HFFc6 (cell line): ENCODE measurements at regions not wholly inside any gene's neighbourhood (a gene's known extent, or its start where the extent isn't known, plus 50 kb on each side); places are given as distances from the start of the nearest gene placed in this dataset.

Experiments
- DNase-seq: peaks from one replicate; pipeline ENCODE4 v3.0.0-alpha.2; 2018
- H3K27ac Mint-ChIP-seq: 2 replicates; pipeline ENCODE4 v1.8.0; 2020; ENCODE audit warnings: mild to moderate bottlenecking, mixed read lengths
- H3K27me3 Mint-ChIP-seq: 2 replicates; pipeline ENCODE4 v1.8.0; 2021; ENCODE audit warnings: mild to moderate bottlenecking, moderate library complexity, mixed read lengths; ENCODE audit not compliant: insufficient read depth
- H3K36me3 Mint-ChIP-seq: 2 replicates; pipeline ENCODE4 v1.8.0; 2021; ENCODE audit warnings: low read depth, mixed read lengths
- H3K4me1 Mint-ChIP-seq: 2 replicates; pipeline ENCODE4 v1.8.0; 2020; ENCODE audit warnings: low read depth, mixed read lengths
- H3K4me3 Mint-ChIP-seq: 2 replicates; pipeline ENCODE4 v1.8.0; 2020; ENCODE audit warnings: mild to moderate bottlenecking, moderate library complexity, mixed read lengths
- H3K9me3 Mint-ChIP-seq: 2 replicates; pipeline ENCODE4 v1.8.0; 2020; ENCODE audit warnings: mild to moderate bottlenecking, mixed read lengths
- TF ChIP-seq, protein P1 (sequence below): fragments of 200-600 bp; sonication (generic); IDR thresholded peaks from 2 replicates; pipeline ENCODE4 v1.5.0; 2021; ENCODE audit warnings: antibody characterized with exemption, mild to moderate bottlenecking

- H3K4me1 Mint-ChIP-seq: no peaks in the 10 kb centered on the region
- H3K9me3 Mint-ChIP-seq: no peaks in the 10 kb centered on the region
- H3K4me3 Mint-ChIP-seq: no peak overlapping the region
- no peaks in the 10 kb centered on the region for H3K36me3 Mint-ChIP-seq
- no peak overlapping the region for H3K27ac Mint-ChIP-seq
- H3K27me3 Mint-ChIP-seq: no peaks in the 10 kb centered on the region; the same call in 1 of the 2 replicates
- no peak for DNase-seq
- TF ChIP-seq, protein P1, sequence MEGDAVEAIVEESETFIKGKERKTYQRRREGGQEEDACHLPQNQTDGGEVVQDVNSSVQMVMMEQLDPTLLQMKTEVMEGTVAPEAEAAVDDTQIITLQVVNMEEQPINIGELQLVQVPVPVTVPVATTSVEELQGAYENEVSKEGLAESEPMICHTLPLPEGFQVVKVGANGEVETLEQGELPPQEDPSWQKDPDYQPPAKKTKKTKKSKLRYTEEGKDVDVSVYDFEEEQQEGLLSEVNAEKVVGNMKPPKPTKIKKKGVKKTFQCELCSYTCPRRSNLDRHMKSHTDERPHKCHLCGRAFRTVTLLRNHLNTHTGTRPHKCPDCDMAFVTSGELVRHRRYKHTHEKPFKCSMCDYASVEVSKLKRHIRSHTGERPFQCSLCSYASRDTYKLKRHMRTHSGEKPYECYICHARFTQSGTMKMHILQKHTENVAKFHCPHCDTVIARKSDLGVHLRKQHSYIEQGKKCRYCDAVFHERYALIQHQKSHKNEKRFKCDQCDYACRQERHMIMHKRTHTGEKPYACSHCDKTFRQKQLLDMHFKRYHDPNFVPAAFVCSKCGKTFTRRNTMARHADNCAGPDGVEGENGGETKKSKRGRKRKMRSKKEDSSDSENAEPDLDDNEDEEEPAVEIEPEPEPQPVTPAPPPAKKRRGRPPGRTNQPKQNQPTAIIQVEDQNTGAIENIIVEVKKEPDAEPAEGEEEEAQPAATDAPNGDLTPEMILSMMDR: no peak
These were observed 837.3 kb upstream of the SOX9 start for GRCh38 chr17:71283486-71283885.

GRCh38 chr17:71284032-71284755 is 836.6 kb upstream of the SOX9 start:
- Mint-ChIP-seq H3K4me1 (no peaks in the 10 kb centered on the region), H3K9me3 (no peaks in the 10 kb centered on the region), H3K27ac (no peak overlapping the region), H3K4me3 (no peak overlapping the region), H3K36me3 (no peaks in the 10 kb centered on the region), H3K27me3 (no peaks in the 10 kb centered on the region; the same call in 1 of the 2 replicates)
- TF ChIP-seq, protein P1: no peak
- DNase-seq: no peak

- Mint-ChIP-seq H3K4me1 (no peaks in the 10 kb centered on the region), H3K4me3 (no peak overlapping the region), H3K36me3 (no peaks in the 10 kb centered on the region), H3K27me3 (no peaks in the 10 kb centered on the region; the same call in 1 of the 2 replicates), H3K27ac (no peak overlapping the region), H3K9me3 (no peaks in the 10 kb centered on the region)
- TF ChIP-seq, protein P1: no peak
- DNase-seq: no peak
These were observed 834.2 kb upstream of the SOX9 start for GRCh38 chr17:71286625-71287024.

DNA sequence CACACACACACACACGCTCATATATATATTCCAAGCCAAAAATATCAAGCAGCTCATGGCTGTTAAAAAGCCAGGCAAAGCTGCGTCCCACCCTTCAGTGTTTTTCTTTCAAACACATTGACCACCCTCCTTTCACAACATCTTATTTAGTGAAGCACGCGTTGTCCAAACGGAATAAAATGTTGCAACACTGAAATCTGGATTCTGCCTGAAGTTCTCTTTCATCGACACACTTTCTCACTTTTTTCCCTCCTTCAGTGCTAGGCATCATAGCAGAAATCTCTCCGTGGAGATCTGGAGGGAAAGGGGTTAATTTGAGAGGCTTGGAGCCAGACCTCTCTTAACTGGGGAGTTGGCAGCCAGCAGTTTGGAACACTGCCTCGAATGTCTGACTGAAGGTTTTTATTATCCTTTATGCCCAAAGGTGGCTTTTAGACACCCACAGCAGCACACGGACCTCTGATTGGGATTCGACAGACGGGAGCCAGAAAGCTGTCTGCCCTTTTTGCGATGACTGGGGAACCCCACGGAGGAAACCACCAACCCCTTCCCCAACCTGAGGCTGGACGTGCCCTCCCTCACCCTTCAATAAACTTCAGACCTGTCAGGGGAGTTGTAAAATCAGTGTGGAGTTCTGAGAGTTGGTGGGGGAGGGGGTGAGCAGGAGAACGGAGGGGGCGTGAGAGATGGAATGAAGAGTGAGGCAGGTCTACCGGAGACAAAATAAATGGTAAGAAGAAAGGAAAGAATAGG is 833.6 kb upstream of the SOX9 start:
- Mint-ChIP-seq H3K4me3 (no peak overlapping the region), H3K4me1 (no peaks in the 10 kb centered on the region), H3K27ac (no peak overlapping the region), H3K27me3 (no peaks in the 10 kb centered on the region; the same call in 1 of the 2 replicates), H3K9me3 (no peaks in the 10 kb centered on the region), H3K36me3 (no peaks in the 10 kb centered on the region)
- DNase-seq: no peak
- TF ChIP-seq, protein P1: no peak

GRCh38 chr17:71292006-71292405 is 828.8 kb upstream of the SOX9 start:
- Mint-ChIP-seq H3K36me3 (no peaks in the 10 kb centered on the region), H3K27me3 (no peaks in the 10 kb centered on the region; the same call in 1 of the 2 replicates), H3K9me3 (no peaks in the 10 kb centered on the region), H3K4me1 (no peaks in the 10 kb centered on the region), H3K4me3 (no peak overlapping the region), H3K27ac (no peak overlapping the region)
- TF ChIP-seq, protein P1: no peak
- no peak for DNase-seq
